ENCODE measurements at regions not wholly inside any gene's neighbourhood (a gene's known extent, or its start where the extent isn't known, plus 50 kb on each side); places are given as distances from the start of the nearest gene placed in this dataset.
"Not testable (repeated sequence)": the region's sequence is repeated elsewhere in the genome, so short reads cannot be mapped to it uniquely, and the experiment has no call there.

DNA sequence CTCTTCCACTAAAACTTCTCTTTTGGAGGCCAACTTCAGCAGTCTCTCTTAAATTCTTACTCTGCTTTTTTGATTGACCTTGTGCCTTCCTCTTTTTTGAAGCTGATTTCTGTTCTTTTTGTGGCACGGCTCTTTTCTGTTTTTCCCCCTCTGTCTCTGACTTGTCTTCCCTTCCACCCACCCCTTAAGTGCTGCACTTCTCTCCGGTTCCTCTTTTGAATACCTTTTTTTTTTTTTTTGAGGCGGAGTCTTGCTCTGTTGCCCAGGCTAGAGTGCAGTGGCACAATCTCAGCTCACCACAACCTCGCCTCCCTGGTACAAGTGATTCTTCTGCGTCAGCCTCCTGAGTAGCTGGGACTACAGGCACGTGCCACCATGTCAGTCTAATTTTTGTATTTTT lies 211.9 kb downstream of the BLID start:
- Histone ChIP-seq H3K9me3 (ENCODE audit: control insufficient read depth in 1 of 2, insufficient read depth in 1 of 2, low read length in 2 of 2) (peaks cover 0 to 4% of the 10 kb centered on the region in 2 experiments), H3K36me3 (ENCODE audit: insufficient read depth, low read length) (no peaks in the 10 kb centered on the region), H3K27ac (ENCODE audit: low read depth in 1 of 2, low read length in 2 of 2) (no peak overlapping the region), H3K27me3 (ENCODE audit: control insufficient read depth in 1 of 2, insufficient read depth in 2 of 2, low read length in 2 of 2) (no peaks in the 10 kb centered on the region), H3K4me1 (ENCODE audit: insufficient read depth, low read length) (no peaks in the 10 kb centered on the region), H3K4me3 (ENCODE audit: low read length) (no peak overlapping the region)
- ChIA-PET POLR2A (no interaction called here), CTCF (no interaction called here)
- Mint-ChIP-seq H3K36me3 (ENCODE audit: low read depth) (no peaks in the 10 kb centered on the region), H3K9me3 (peaks cover 6% of the 10 kb centered on the region), H3K4me3 (no peak overlapping the region), H3K27ac (no peak overlapping the region), H3K4me1 (ENCODE audit: low read depth) (no peaks in the 10 kb centered on the region), H3K27me3 (peaks cover 40% of the 10 kb centered on the region)
- TF ChIP-seq, protein P1, sequence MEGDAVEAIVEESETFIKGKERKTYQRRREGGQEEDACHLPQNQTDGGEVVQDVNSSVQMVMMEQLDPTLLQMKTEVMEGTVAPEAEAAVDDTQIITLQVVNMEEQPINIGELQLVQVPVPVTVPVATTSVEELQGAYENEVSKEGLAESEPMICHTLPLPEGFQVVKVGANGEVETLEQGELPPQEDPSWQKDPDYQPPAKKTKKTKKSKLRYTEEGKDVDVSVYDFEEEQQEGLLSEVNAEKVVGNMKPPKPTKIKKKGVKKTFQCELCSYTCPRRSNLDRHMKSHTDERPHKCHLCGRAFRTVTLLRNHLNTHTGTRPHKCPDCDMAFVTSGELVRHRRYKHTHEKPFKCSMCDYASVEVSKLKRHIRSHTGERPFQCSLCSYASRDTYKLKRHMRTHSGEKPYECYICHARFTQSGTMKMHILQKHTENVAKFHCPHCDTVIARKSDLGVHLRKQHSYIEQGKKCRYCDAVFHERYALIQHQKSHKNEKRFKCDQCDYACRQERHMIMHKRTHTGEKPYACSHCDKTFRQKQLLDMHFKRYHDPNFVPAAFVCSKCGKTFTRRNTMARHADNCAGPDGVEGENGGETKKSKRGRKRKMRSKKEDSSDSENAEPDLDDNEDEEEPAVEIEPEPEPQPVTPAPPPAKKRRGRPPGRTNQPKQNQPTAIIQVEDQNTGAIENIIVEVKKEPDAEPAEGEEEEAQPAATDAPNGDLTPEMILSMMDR (IDR thresholded peaks at IDR 0.05), result no peak
- ATAC-seq (ENCODE audit: poor library complexity) (no peak), DNase-seq (peak in 2 of 14 experiments; percentile 31 to 32)
- intact Hi-C loops (cut with DNase I, micrococcal nuclease), result no loop called here

DNA sequence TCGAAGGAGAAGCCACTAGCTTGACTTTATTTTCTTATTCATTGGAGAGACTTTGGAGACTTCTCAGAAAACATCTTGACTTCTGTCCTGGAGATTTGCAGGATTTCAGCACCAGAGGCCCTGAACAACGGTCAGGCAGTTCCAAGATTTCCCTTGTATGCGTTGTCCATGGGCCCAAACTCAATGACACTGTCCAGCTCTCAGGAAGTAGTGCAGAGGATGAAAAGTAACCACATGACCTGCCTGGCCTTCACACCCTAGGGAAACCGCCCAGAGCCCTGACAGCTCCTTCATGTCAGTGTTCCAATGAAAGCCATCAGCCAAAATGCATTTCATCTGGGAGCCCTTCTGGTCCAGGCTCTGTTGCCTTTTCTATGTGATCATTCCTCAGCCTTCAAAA lies 214.1 kb downstream of the BLID start:
- CTCF ChIA-PET, result no interaction called here

GRCh38 chr11:121901417-121901816 lies 214.6 kb downstream of the BLID start:
- POLR2A ChIA-PET; H3K4me1 Mint-ChIP-seq (ENCODE audit: low read depth); H3K4me3 Mint-ChIP-seq; H3K27ac Mint-ChIP-seq; H3K36me3 ChIP-seq (ENCODE audit: insufficient read depth, low read length); H3K4me3 ChIP-seq (ENCODE audit: low read length); H3K9me3 Mint-ChIP-seq; H3K27me3 ChIP-seq (ENCODE audit: control insufficient read depth in 1 of 2, insufficient read depth in 2 of 2, low read length in 2 of 2); H3K27ac ChIP-seq (ENCODE audit: low read depth in 1 of 2, low read length in 2 of 2); DNase-seq; ATAC-seq (ENCODE audit: poor library complexity); intact Hi-C loops (cut with DNase I, micrococcal nuclease); H3K4me1 ChIP-seq (ENCODE audit: insufficient read depth, low read length); H3K36me3 Mint-ChIP-seq (ENCODE audit: low read depth); CTCF ChIA-PET; H3K9me3 ChIP-seq (ENCODE audit: control insufficient read depth in 1 of 2, insufficient read depth in 1 of 2, low read length in 2 of 2): not testable (repeated sequence)
- H3K27me3 Mint-ChIP-seq, result peaks cover 28% of the 10 kb centered on the region

More for the DNA sequence above, 214.1 kb downstream of the BLID start:
- H3K27me3 Mint-ChIP-seq, result peaks cover 30% of the 10 kb centered on the region
- Histone ChIP-seq H3K4me3 (ENCODE audit: low read length) (no peak overlapping the region), H3K36me3 (ENCODE audit: insufficient read depth, low read length) (no peaks in the 10 kb centered on the region), H3K9me3 (ENCODE audit: control insufficient read depth in 1 of 2, insufficient read depth in 1 of 2, low read length in 2 of 2) (no peaks in the 10 kb centered on the region), H3K4me1 (ENCODE audit: insufficient read depth, low read length) (no peaks in the 10 kb centered on the region), H3K27me3 (ENCODE audit: control insufficient read depth in 1 of 2, insufficient read depth in 2 of 2, low read length in 2 of 2) (no peaks in the 10 kb centered on the region), H3K27ac (ENCODE audit: low read depth in 1 of 2, low read length in 2 of 2) (no peak overlapping the region)
- intact Hi-C loops (cut with DNase I, micrococcal nuclease), result no loop called here
- POLR2A ChIA-PET, result no interaction called here
- ATAC-seq (ENCODE audit: poor library complexity), result no peak
- DNase-seq, result no peak
- no peak overlapping the region for H3K4me3 Mint-ChIP-seq
- TF ChIP-seq, protein P1 (IDR thresholded peaks at IDR 0.05), result no peak
- H3K4me1 Mint-ChIP-seq (ENCODE audit: low read depth), result no peaks in the 10 kb centered on the region
- no peak overlapping the region for H3K27ac Mint-ChIP-seq
- H3K9me3 Mint-ChIP-seq, result peaks cover 4% of the 10 kb centered on the region
- no peaks in the 10 kb centered on the region for H3K36me3 Mint-ChIP-seq (ENCODE audit: low read depth)

- Mint-ChIP-seq H3K27ac (no peak overlapping the region), H3K36me3 (ENCODE audit: low read depth) (no peaks in the 10 kb centered on the region), H3K9me3 (no peaks in the 10 kb centered on the region), H3K27me3 (peaks cover 20% of the 10 kb centered on the region), H3K4me1 (ENCODE audit: low read depth) (no peaks in the 10 kb centered on the region), H3K4me3 (no peak overlapping the region)
- intact Hi-C loops (cut with DNase I, micrococcal nuclease), result no loop called here
- ChIA-PET CTCF (no interaction called here), POLR2A (no interaction called here)
- DNase-seq (no peak), ATAC-seq (ENCODE audit: poor library complexity) (no peak)
- Histone ChIP-seq H3K27me3 (ENCODE audit: control insufficient read depth in 1 of 2, insufficient read depth in 2 of 2, low read length in 2 of 2) (no peaks in the 10 kb centered on the region), H3K36me3 (ENCODE audit: insufficient read depth, low read length) (no peaks in the 10 kb centered on the region), H3K4me1 (ENCODE audit: insufficient read depth, low read length) (no peaks in the 10 kb centered on the region), H3K4me3 (ENCODE audit: low read length) (no peak overlapping the region), H3K27ac (ENCODE audit: low read depth in 1 of 2, low read length in 2 of 2) (no peak overlapping the region), H3K9me3 (ENCODE audit: control insufficient read depth in 1 of 2, insufficient read depth in 1 of 2, low read length in 2 of 2) (no peaks in the 10 kb centered on the region)
- TF ChIP-seq, protein P1 (IDR thresholded peaks at IDR 0.05), result no peak
Observed at GRCh38 chr11:121899520-121899919, 216.5 kb downstream of the BLID start.
